Panc1 (cell line): ENCODE measurements at regions not wholly inside any gene's neighbourhood (a gene's known extent, or its start where the extent isn't known, plus 50 kb on each side); places are given as distances from the start of the nearest gene placed in this dataset.

ENCODE experiments used
- ATAC-seq: fragments of 200-7000 bp; cut with Tn5 transposase; 2 replicates; pipeline ENCODE4 v1.9.1; 2020; ENCODE audit warnings: mild to moderate bottlenecking, moderate library complexity
- BruUV-seq: library from RNA; stranded (reverse); fragments of 400-500 nt; replicated peaks from 2 replicates; lab custom pipeline; 2021; lab: Mats Ljungman, UMichigan
- CTCF ChIA-PET: fragments of 300-600 bp; sonication (Branson Sonifier 250); formaldehyde crosslinking; loops from one replicate; lab custom pipeline; 2022; ENCODE audit warnings: antibody characterized with exemption; lab: Charles Lee
- POLR2A ChIA-PET: fragments of 300-600 bp; sonication (Branson Sonifier 250); formaldehyde crosslinking; loops from one replicate; lab custom pipeline; 2022; ENCODE audit warnings: antibody characterized with exemption; lab: Charles Lee
- DNase-seq: peaks from one replicate; pipeline ENCODE4 v3.0.0-alpha.2; 2010; ENCODE audit warnings: low read depth, low spot score
- H3K27ac ChIP-seq: 2 replicates; pipeline ENCODE4 v1.5.1; 2011; ENCODE audit warnings: mild to moderate bottlenecking, low read length, inconsistent platforms
- H3K27me3 ChIP-seq: fragments of 200-500 bp; sonication (Bioruptor generic); 2 replicates; pipeline ENCODE4 v1.6.0; 2014; ENCODE audit warnings: low read length, inconsistent platforms; ENCODE audit not compliant: control insufficient read depth, insufficient read depth
- H3K36me3 ChIP-seq: fragments of 200-500 bp; sonication (Bioruptor generic); 2 replicates; pipeline ENCODE4 v1.5.1; 2014; ENCODE audit warnings: inconsistent platforms, mild to moderate bottlenecking, low read length, moderate library complexity; ENCODE audit not compliant: control insufficient read depth, insufficient read depth
- H3K4me1 ChIP-seq: 2 replicates; pipeline ENCODE4 v1.5.1; 2011; ENCODE audit warnings: inconsistent platforms, mild to moderate bottlenecking, low read length, moderate library complexity; ENCODE audit not compliant: control insufficient read depth, insufficient read depth
- H3K4me3 ChIP-seq, 2 experiments: 2 replicates each; pipeline ENCODE4 v1.5.1; 2011 to 2012; ENCODE audit warnings: low read depth in 2 of 2, low read length in 2 of 2, mild to moderate bottlenecking in 2 of 2, inconsistent platforms in 1 of 2, moderate library complexity in 1 of 2
- H3K9me3 ChIP-seq: fragments of 200-500 bp; sonication (Bioruptor generic); 2 replicates; pipeline ENCODE4 v1.5.1; 2014; ENCODE audit warnings: low read depth, mild to moderate bottlenecking, inconsistent platforms, low read length, moderate library complexity; ENCODE audit not compliant: control insufficient read depth, insufficient read depth
- POLR2AphosphoS5 ChIP-seq: IDR thresholded peaks from 2 replicates; pipeline ENCODE4 v1.6.1; 2012; ENCODE audit warnings: mild to moderate bottlenecking, low read depth, low read length, moderate library complexity
- SIN3A ChIP-seq: IDR thresholded peaks from 2 replicates; pipeline ENCODE4 v1.6.1; 2012; ENCODE audit warnings: low read depth, mild to moderate bottlenecking, low read length, moderate library complexity, borderline replicate concordance; ENCODE audit not compliant: insufficient read depth
- TCF7L2 ChIP-seq: IDR thresholded peaks from 2 replicates; pipeline ENCODE4 v1.6.1; 2011; ENCODE audit warnings: mild to moderate bottlenecking, low read depth, low read length, inconsistent platforms
- in situ Hi-C: cut with HindIII; loops from 2 replicates; pipeline ENCODE4 v1.10.0; 2016; ENCODE audit warnings: low sequenced_read_pairs, low pct_unique_long_range_greater_than_20kb
- intact Hi-C: fragments of 100-400 bp; cut with micrococcal nuclease; formaldehyde crosslinking; loops from one replicate; pipeline ENCODE4 v1.10.0; 2022; ENCODE audit not compliant: unreplicated experiment
- TF ChIP-seq, protein P1 (sequence below): fragments of 450-650 bp; IDR thresholded peaks from 2 replicates; pipeline ENCODE4 v1.5.1; 2017; ENCODE audit warnings: mild to moderate bottlenecking
- TF ChIP-seq, protein P2 (sequence below), 2 experiments: IDR thresholded peaks; 2 replicates each; pipeline ENCODE4 v1.6.1; 2011 to 2012; ENCODE audit warnings: low read depth in 2 of 2, control low read depth in 1 of 2, low read length in 1 of 2, mild to moderate bottlenecking in 1 of 2, moderate library complexity in 1 of 2; ENCODE audit not compliant: insufficient read depth in 1 of 2

DNA sequence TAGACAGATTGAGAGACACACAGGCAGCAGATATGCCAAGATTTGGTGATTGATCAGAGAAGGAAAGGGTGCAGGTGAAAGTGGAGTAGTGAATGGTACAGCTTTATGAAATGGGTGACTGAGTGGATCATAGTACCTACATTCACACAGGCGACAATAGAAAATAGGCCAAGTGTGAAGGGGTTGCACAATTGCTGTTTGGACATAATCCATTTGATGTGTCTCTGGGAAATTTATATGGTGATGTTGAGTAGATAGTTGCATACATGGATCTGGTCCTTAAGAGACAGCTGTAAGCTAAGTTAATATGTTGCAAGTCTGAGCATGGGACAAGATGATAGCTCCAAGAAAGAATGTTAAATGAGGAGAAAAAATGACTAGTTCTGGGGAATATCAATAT is 118.6 kb upstream of the COP1 start:
- H3K4me1 ChIP-seq, result no peaks in the 10 kb centered on the region
- in situ Hi-C loops, result no loop called here
- H3K27ac ChIP-seq, result no peak overlapping the region
- no peak overlapping the region for H3K4me3 ChIP-seq
- H3K27me3 ChIP-seq, result no peaks in the 10 kb centered on the region
- TF ChIP-seq POLR2AphosphoS5 (no peak), SIN3A (no peak)
- ChIA-PET CTCF (no interaction called here), POLR2A (no interaction called here)
- H3K36me3 ChIP-seq, result no peaks in the 10 kb centered on the region; the same call in 1 of the 2 replicates
- DNase-seq (no peak), ATAC-seq (no peak)
- no TSS peak for BruUV-seq
- H3K9me3 ChIP-seq, result no peaks in the 10 kb centered on the region
- intact Hi-C loops, result no loop called here

DNA sequence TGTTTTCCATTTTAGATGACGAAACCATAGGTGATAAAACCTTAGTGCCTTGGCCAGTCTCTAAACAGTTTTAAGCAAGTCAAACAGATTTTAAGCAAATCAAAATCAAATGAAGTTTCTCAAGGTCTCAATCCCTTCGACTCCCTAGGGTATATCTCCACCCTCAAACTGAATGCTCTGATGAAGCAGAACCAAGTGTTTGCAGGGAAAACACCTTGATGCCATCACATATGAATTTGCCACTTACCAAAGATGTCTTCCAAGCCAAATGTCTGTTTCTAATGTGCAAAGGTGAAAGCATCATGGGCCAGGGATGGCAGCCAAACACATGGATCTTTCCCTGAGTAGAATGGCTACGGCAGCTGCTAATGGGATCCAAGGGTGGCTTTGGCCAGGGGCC is 116.4 kb upstream of the COP1 start:
- in situ Hi-C loops, result no loop called here

More for the DNA sequence above, 116.4 kb upstream of the COP1 start:
- no peak for TF ChIP-seq SIN3A
- TF ChIP-seq, protein P1, sequence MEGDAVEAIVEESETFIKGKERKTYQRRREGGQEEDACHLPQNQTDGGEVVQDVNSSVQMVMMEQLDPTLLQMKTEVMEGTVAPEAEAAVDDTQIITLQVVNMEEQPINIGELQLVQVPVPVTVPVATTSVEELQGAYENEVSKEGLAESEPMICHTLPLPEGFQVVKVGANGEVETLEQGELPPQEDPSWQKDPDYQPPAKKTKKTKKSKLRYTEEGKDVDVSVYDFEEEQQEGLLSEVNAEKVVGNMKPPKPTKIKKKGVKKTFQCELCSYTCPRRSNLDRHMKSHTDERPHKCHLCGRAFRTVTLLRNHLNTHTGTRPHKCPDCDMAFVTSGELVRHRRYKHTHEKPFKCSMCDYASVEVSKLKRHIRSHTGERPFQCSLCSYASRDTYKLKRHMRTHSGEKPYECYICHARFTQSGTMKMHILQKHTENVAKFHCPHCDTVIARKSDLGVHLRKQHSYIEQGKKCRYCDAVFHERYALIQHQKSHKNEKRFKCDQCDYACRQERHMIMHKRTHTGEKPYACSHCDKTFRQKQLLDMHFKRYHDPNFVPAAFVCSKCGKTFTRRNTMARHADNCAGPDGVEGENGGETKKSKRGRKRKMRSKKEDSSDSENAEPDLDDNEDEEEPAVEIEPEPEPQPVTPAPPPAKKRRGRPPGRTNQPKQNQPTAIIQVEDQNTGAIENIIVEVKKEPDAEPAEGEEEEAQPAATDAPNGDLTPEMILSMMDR, result no peak
- TF ChIP-seq, protein P2, sequence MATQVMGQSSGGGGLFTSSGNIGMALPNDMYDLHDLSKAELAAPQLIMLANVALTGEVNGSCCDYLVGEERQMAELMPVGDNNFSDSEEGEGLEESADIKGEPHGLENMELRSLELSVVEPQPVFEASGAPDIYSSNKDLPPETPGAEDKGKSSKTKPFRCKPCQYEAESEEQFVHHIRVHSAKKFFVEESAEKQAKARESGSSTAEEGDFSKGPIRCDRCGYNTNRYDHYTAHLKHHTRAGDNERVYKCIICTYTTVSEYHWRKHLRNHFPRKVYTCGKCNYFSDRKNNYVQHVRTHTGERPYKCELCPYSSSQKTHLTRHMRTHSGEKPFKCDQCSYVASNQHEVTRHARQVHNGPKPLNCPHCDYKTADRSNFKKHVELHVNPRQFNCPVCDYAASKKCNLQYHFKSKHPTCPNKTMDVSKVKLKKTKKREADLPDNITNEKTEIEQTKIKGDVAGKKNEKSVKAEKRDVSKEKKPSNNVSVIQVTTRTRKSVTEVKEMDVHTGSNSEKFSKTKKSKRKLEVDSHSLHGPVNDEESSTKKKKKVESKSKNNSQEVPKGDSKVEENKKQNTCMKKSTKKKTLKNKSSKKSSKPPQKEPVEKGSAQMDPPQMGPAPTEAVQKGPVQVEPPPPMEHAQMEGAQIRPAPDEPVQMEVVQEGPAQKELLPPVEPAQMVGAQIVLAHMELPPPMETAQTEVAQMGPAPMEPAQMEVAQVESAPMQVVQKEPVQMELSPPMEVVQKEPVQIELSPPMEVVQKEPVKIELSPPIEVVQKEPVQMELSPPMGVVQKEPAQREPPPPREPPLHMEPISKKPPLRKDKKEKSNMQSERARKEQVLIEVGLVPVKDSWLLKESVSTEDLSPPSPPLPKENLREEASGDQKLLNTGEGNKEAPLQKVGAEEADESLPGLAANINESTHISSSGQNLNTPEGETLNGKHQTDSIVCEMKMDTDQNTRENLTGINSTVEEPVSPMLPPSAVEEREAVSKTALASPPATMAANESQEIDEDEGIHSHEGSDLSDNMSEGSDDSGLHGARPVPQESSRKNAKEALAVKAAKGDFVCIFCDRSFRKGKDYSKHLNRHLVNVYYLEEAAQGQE (IDR thresholded peaks at IDR 0.05; ENCODE audit: insufficient read depth in 1 of 2, low read depth in 2 of 2, low read length in 1 of 2), result no peak
- no peak for TF ChIP-seq POLR2AphosphoS5
- no peak for TF ChIP-seq TCF7L2
- CTCF ChIA-PET, result no interaction called here
- H3K27me3 ChIP-seq, result no peaks in the 10 kb centered on the region
- H3K4me3 ChIP-seq, result no peak overlapping the region
- no peak overlapping the region for H3K27ac ChIP-seq
- intact Hi-C loops, result no loop called here
- no peaks in the 10 kb centered on the region; the same call in 1 of the 2 replicates for H3K36me3 ChIP-seq
- no peak for DNase-seq
- POLR2A ChIA-PET, result no interaction called here
- H3K9me3 ChIP-seq, result no peaks in the 10 kb centered on the region
- H3K4me1 ChIP-seq, result no peaks in the 10 kb centered on the region
- no TSS peak for BruUV-seq
- no peak for ATAC-seq
